NCI-H748 (cell line): ENCODE measurements at regions not wholly inside any gene's neighbourhood (a gene's known extent, or its start where the extent isn't known, plus 50 kb on each side); places are given as distances from the start of the nearest gene placed in this dataset.

Experiments used
- DNase-seq: peaks from one replicate; lab custom pipeline; 2025; ENCODE audit not compliant: unreplicated experiment; lab: John Stamatoyannopoulos, UW

DNA sequence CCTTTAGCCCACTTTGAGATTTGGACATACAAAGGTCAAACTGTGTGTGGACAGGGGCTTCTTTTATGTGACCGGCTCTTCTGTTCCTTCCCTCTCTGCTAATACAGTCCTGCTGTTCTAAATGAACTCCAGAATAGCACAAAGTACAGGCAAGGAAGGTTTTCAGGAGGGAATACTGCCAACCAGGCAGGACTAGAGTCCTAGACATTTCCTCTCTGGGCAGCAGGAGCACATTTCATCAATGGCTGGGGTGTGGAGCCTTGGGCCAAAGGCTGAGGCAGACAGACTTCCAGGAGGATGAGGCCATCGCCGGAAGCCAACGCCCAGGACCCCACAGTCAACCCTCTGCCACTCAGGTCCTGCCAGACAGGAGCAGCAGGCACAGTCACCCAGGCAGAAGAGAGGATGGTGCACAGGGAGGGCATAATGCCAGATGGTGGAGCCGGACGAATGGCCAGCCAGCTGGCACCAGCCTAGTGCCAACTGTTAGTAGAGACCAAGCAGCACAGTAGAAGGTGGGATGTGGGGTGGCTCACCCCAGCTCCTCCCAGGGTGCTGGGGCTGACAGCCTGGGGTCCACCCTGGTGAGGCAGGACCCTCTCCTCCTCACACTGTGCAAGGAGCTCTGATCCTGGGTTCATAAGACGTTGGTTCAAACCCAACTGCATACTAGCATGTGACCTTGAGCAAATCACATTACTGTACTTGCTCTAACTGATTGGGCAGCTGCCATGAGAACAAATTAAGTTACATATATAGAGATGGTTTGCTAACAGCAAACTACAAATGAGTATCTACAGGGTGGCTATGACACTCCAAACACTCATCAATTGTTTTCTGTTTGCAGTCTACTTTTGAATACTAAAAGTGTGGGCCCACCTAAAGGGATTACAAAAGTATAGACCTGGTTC is 410.7 kb downstream of the SIPA1L2 start:
- DNase-seq, result no peak

DNA sequence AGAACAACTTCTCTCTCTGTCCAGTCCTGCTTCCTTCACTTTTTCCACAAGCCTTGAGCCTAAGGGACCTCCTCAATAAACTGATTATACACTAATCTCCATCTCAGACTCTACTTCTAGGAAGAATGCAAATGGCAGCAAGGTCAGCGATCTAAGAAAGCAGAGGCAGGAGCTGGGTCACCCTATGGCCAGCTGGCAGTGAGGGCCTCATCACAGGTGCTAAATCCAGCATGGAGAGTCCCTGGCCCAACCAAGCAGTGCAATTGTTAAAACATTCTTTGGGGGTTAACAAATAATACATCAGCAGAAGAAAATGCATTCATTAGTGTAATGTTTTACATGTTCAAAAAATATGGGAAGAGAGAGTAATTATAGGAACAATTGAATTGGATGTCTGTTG is 416.0 kb downstream of the SIPA1L2 start:
- DNase-seq, result no peak

- DNase-seq, result no peak
Observed at GRCh38 chr1:232212253-232212652, 417.7 kb downstream of the SIPA1L2 start.

DNA sequence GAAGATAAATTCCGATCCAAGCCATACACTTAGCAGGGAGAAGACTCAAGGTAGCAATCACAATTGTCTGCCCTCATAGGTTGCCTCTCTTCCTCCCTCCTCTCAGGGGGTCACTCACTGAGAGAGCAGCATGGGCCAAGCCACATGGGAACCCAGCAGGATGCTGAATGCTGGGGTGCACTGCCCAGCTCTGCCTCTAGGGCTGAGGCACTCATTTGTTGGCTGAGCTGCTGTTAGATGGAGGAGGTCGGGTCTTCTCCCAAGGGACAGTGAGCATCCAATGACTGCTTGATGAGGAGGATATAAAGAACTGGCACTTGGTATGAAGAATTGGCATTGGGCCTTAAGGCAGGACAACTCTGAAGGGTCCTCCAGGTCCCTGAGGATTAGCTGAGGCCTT is 418.8 kb downstream of the SIPA1L2 start:
- peak; percentile 5 for DNase-seq

DNA sequence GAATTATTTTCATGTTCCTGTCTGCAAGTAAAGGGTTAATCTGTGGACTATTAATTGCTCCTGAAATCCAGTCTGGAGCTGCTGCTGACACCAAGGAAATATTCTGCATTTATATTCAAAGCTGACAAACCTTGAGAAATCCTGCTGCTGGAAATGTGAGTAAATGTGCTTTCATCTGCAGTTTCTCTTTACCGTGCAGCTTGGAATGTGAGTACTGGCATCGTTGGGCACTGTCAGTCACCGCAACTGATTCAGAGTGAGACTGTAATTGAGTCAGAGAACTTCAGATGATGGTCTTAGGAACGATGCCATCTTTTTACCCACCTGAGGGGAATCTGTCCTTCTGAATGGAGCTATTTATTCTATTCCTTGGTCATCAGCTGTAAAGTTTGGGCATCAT is 420.6 kb downstream of the SIPA1L2 start:
- DNase-seq, result no peak

DNA sequence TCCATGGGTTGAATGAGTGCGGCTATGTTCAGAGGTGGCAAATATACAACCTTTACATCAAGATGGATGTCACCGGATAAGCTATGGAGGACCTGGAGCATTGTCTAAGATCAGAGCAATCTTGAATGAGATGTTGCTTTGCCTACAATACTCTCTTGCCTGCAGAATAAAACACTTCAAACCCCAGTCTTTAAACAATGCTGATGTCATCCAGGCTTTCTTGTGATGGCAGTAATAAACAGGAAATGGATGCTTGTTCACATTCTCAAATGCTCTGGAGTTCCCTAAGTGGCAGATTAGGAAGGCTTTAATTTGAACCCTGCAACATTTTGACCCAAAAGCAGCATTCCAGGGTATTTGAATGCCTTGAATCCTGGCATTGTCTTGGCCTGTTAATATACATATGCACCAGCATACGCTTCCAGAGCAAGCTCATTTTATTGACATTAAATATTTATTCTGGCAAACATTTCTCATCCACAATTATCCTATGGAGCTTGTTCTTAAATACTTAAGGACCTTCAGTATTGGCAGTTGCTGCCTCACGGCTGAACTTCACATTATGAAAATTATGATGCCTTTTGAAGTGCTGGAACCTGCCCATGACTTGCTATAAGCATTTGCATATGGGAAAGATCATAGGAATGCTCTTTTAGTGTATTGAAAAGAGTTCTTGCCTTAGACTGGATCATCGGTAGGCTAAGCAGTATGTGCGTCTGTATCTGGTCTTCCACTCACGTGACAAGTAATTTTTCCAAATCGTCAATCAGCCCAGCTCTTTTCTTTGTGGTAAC is 422.7 kb downstream of the SIPA1L2 start:
- peak; percentile 27 for DNase-seq

- no peak for DNase-seq
Observed at GRCh38 chr1:232204269-232204668, 425.7 kb downstream of the SIPA1L2 start.

DNA sequence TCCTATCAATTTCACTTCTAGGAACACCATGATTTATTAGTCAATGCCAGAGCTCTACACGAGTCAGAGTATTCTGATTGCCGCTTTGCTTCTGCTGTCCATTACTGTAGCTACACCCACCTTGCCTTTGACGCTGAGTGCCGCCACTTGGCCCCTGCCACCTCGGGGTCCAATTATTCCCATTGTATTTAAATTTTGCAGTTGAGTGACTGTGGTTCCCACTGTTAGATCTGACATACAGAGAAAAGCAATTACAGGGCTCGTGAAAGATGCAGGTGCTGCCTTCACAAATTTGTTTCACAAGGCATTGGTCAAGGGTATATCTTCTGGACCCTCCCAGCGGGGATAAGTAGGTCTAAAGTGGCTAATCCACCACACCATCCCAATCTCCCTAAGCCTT is 428.9 kb downstream of the SIPA1L2 start:
- DNase-seq, result no peak

DNA sequence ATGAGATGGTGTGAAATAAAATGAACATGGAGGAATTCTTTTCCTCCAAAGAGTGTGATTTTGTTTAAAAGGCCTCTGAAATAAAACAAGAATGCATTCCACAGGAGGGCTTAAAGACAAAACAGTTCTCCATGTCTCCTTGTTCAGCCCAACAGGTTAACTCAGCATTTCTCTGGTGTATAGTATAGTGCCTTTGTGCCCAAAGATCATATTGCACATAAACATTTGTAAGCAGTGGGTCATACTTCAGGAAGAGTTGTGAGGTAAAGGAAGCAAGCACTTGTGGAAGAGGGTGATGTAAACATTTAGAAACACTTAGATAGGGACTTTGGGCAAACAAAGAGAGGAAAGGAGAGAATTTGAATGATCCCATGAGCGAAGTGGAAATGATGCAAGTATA is 433.9 kb downstream of the SIPA1L2 start:
- no peak for DNase-seq

- DNase-seq, result no peak
Observed at GRCh38 chr1:232194424-232194823, 435.5 kb downstream of the SIPA1L2 start.

DNA sequence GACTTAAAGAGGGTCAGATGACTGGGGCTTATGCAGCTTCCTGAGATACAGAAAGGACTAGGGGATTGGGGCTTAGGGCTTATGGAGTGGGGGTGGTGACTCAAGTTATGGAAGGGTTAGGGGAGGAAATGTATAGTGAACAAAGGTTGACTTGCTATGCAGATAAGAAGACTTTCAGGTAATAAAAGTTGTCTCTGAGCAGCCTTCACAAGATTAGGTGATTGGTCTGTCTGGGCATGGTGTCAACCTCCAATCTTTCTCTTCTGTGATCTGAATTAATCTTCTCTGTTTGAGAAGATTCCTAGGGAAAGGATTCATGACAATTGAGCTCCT is 436.5 kb downstream of the SIPA1L2 start:
- no peak for DNase-seq

GRCh38 chr1:232192781-232193450 is 437.0 kb downstream of the SIPA1L2 start:
- DNase-seq, result no peak

- DNase-seq, result no peak
Observed at GRCh38 chr1:232191560-232191959, 438.4 kb downstream of the SIPA1L2 start.

DNA sequence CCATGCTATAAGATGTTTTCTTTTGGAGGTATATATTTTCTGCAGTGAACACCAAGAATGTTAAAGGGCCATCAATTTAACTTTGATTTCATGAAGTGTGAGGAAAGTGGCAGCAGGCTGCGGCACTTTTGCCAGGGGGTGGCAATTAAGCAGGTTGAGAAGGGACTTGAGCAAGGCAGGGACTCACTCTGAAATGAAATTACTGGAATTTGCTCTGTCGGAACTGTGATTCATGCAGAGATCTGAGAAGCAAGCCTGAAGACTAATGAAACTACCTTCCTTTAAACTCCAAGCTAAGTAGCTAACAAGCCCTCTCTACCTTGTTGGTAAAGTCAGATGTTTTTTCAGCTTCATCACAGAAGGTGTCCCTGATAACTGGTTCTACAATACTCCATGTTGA is 441.6 kb downstream of the SIPA1L2 start:
- no peak for DNase-seq

DNA sequence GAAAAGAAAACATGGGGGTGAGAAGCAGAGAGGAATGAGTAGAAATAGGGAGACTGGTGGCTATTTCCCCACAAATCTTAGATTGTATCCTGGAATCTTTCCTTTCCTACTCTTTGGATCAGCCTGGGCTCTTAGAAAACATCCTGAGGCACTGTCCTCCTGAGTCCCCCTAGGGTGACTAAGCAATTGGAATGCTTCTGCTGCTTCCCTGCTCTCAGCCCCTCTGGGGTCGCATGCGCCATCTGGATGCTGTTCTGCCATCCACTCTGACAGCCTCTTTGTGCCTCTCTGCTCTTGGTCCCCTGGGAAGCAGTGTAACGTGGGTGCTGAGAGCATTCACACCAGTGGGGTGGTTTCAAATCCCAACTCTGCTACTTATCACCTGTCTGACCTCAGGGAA is 443.0 kb downstream of the SIPA1L2 start:
- DNase-seq, result no peak

- no peak for DNase-seq
Observed at GRCh38 chr1:232184561-232185530, 445.1 kb downstream of the SIPA1L2 start.

DNA sequence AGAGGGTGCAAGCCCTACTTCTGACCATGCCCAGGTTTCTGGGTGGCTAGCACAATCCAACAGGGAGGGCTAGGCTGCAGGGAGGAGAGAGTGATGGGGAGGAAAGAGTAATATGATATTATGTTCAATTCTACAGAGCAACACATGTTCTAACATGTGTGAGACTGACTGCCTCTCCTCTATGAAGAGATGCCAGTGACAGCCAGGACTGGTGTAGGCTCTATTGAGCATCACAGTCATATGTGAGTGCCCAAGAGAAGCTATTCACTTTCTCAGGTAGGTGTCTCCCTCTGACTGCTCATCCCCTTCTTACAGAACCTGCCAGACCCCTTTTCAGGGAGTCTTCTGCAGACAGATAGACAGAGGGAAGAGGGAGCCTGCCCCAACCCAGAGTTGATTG is 446.1 kb downstream of the SIPA1L2 start:
- peak; percentile 24 for DNase-seq

- no peak for DNase-seq
Observed at GRCh38 chr1:232183266-232183800, 446.6 kb downstream of the SIPA1L2 start.

DNA sequence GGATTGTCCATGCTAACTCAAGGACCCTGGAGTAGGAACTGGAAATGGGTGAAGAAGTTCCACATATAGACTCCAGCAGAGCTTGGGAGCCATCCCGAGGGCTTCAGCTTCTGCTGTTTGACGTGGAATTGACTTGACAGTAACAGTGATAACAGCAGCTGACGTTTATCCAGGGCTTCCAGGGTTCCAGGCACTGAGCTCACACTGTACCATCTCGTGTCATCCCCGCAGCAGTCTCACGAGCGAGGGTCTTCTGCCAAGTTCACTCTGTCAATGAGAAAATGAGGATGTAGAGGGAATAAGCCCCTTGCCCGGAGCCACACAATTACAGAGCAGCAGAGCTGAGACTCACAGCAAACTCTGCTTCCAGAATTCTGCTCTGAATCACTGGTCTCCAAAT is 447.7 kb downstream of the SIPA1L2 start:
- DNase-seq, result no peak

DNA sequence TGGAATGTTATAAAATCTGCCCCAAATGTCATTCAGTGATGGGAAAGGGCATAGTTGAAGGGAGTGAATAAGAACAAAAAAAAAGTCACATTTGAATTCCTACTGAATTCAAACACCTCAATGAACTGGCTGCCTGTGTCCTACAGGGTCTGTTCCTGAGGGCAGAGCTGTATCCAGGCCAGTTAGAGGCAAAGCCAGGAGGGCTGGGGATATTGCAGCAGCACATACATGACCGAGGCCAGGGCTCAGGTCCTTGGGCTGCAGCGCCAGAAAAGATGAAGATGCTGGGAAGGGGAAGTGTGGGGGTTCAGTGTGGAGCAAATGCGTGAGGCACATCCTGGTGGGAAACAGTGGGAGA is 449.2 kb downstream of the SIPA1L2 start:
- no peak for DNase-seq
